Chondrocyte (in vitro differentiated cells): ENCODE measurements at regions not wholly inside any gene's neighbourhood (a gene's known extent, or its start where the extent isn't known, plus 50 kb on each side); places are given as distances from the start of the nearest gene placed in this dataset.
"Not testable (repeated sequence)": the region's sequence is repeated elsewhere in the genome, so short reads cannot be mapped to it uniquely, and the experiment has no call there.

Experiments
- DNase-seq: peaks from one replicate; pipeline ENCODE4 v3.0.0; 2021; ENCODE audit warnings: mixed read lengths, low spot score
- H3K27ac Mint-ChIP-seq: one replicate; pipeline ENCODE4 v1.8.0; 2021; ENCODE audit warnings: mild to moderate bottlenecking, moderate library complexity, mixed read lengths; ENCODE audit not compliant: unreplicated experiment
- H3K27me3 Mint-ChIP-seq: 2 replicates; pipeline ENCODE4 v1.8.0; 2021; ENCODE audit warnings: low read depth, mixed read lengths
- H3K36me3 Mint-ChIP-seq: 2 replicates; pipeline ENCODE4 v1.8.0; 2021; ENCODE audit warnings: low read depth, mixed read lengths
- H3K4me1 Mint-ChIP-seq: 2 replicates; pipeline ENCODE4 v1.8.0; 2021; ENCODE audit warnings: low read depth, mild to moderate bottlenecking, mixed read lengths
- H3K4me3 Mint-ChIP-seq: one replicate; pipeline ENCODE4 v1.8.0; 2021; ENCODE audit warnings: mild to moderate bottlenecking, moderate library complexity, mixed read lengths; ENCODE audit not compliant: unreplicated experiment
- H3K9me3 Mint-ChIP-seq: 2 replicates; pipeline ENCODE4 v1.8.0; 2021; ENCODE audit warnings: low read depth, mixed read lengths
- CTCF ChIP-seq: fragments of 200-600 bp; sonication (generic); IDR thresholded peaks from 2 replicates; pipeline ENCODE4 v1.5.0; 2021; ENCODE audit warnings: antibody characterized with exemption, mild to moderate bottlenecking, moderate library complexity

GRCh38 chr17:70520447-70520846, 351.1 kb downstream of the KCNJ2 start:
- Mint-ChIP-seq H3K27me3 (peaks cover 2% of the 10 kb centered on the region), H3K9me3 (no peaks in the 10 kb centered on the region), H3K36me3 (no peaks in the 10 kb centered on the region), H3K27ac (no peak overlapping the region), H3K4me1 (peaks cover 4% of the 10 kb centered on the region), H3K4me3 (no peak overlapping the region)
- DNase-seq: no peak
- TF ChIP-seq CTCF: no peak

GRCh38 chr17:70520956-70521355, 351.6 kb downstream of the KCNJ2 start:
- H3K9me3 Mint-ChIP-seq: no peaks in the 10 kb centered on the region
- peaks cover 4% of the 10 kb centered on the region for H3K4me1 Mint-ChIP-seq
- peaks cover 2% of the 10 kb centered on the region for H3K27me3 Mint-ChIP-seq
- no peak for DNase-seq
- no peak for TF ChIP-seq CTCF
- no peaks in the 10 kb centered on the region for H3K36me3 Mint-ChIP-seq
- no peak overlapping the region for H3K4me3 Mint-ChIP-seq
- no peak overlapping the region for H3K27ac Mint-ChIP-seq

GRCh38 chr17:70521821-70522256, 352.5 kb downstream of the KCNJ2 start:
- H3K27ac Mint-ChIP-seq: no peak overlapping the region
- DNase-seq: no peak
- no peaks in the 10 kb centered on the region for H3K9me3 Mint-ChIP-seq
- H3K27me3 Mint-ChIP-seq: peaks cover 2% of the 10 kb centered on the region
- no peaks in the 10 kb centered on the region for H3K36me3 Mint-ChIP-seq
- TF ChIP-seq CTCF: no peak
- peaks cover 4% of the 10 kb centered on the region for H3K4me1 Mint-ChIP-seq
- H3K4me3 Mint-ChIP-seq: no peak overlapping the region

- no peak for DNase-seq
- Mint-ChIP-seq H3K4me1 (peaks cover 4% of the 10 kb centered on the region), H3K27ac (no peak overlapping the region), H3K9me3 (no peaks in the 10 kb centered on the region), H3K4me3 (no peak overlapping the region), H3K36me3 (no peaks in the 10 kb centered on the region), H3K27me3 (peaks cover 9% of the 10 kb centered on the region)
- TF ChIP-seq CTCF: no peak
These were observed 354.1 kb downstream of the KCNJ2 start for GRCh38 chr17:70523426-70523825.

- H3K4me3 Mint-ChIP-seq, H3K36me3 Mint-ChIP-seq, DNase-seq, H3K4me1 Mint-ChIP-seq, H3K27ac Mint-ChIP-seq, H3K9me3 Mint-ChIP-seq: not testable (repeated sequence)
- H3K27me3 Mint-ChIP-seq: peaks cover 12% of the 10 kb centered on the region
These were observed 355.7 kb downstream of the KCNJ2 start for GRCh38 chr17:70525035-70525434.

- H3K27ac Mint-ChIP-seq: no peak overlapping the region
- H3K36me3 Mint-ChIP-seq: no peaks in the 10 kb centered on the region
- DNase-seq: no peak
- H3K9me3 Mint-ChIP-seq: peaks cover 5% of the 10 kb centered on the region
- H3K4me3 Mint-ChIP-seq: no peak overlapping the region
- no peak for TF ChIP-seq CTCF
- H3K4me1 Mint-ChIP-seq: peaks cover 4% of the 10 kb centered on the region
- H3K27me3 Mint-ChIP-seq: peaks cover 16% of the 10 kb centered on the region
These were observed 356.6 kb downstream of the KCNJ2 start for GRCh38 chr17:70525961-70526360.
